GM12878 (cell line): ENCODE measurements at regions not wholly inside any gene's neighbourhood (a gene's known extent, or its start where the extent isn't known, plus 50 kb on each side); places are given as distances from the start of the nearest gene placed in this dataset.

Experiments used
- ATAC-seq: fragments of 200-7000 bp; cut with Tn5 transposase; 3 replicates; pipeline ENCODE4 v1.9.1; 2020; ENCODE audit warnings: mild to moderate bottlenecking, moderate library complexity
- BruUV-seq: library from RNA; stranded (reverse); fragments of 400-500 nt; replicated peaks from 2 replicates; lab custom pipeline; 2021; lab: Mats Ljungman, UMichigan
- CTCF ChIA-PET: fragments of 300-600 bp; sonication (Branson Sonifier 250); formaldehyde crosslinking; extraction: SDS; loops from one replicate; lab custom pipeline; 2021; ENCODE audit warnings: inconsistent platforms; lab: Yijun Ruan, JAX
- POLR2A ChIA-PET: fragments of 350-600 bp; formaldehyde crosslinking; extraction: SDS; loops from one replicate; lab custom pipeline; 2021; ENCODE audit warnings: inconsistent platforms; lab: Charles Lee
- RAD21 ChIA-PET: fragments of 300-600 bp; sonication (Branson Sonifier 250); formaldehyde crosslinking; loops from one replicate; lab custom pipeline; 2023; ENCODE audit warnings: antibody characterized with exemption; ENCODE audit not compliant: unreplicated experiment; lab: Charles Lee
- SMC1A ChIA-PET: fragments of 300-600 bp; sonication (Branson Sonifier 250); formaldehyde crosslinking; loops from one replicate; lab custom pipeline; 2023; ENCODE audit not compliant: unreplicated experiment, uncharacterized antibody; lab: Charles Lee
- DNase-seq: peaks from one replicate; pipeline ENCODE4 v3.0.0-alpha.2; 2011; ENCODE audit warnings: low read depth, low spot score
- FAIRE-seq: peaks from 3 replicates; lab custom pipeline; 2011; peaks lifted over from hg19 to GRCh38; lab: Jason Lieb, UNC
- H2AFZ ChIP-seq: 2 replicates; pipeline ENCODE4 v1.6.0; 2011; ENCODE audit warnings: low read depth, low read length, control low read depth; ENCODE audit not compliant: control insufficient read depth
- H3K27ac ChIP-seq: 2 replicates; pipeline ENCODE4 v1.5.1; 2011; ENCODE audit warnings: control low read depth; ENCODE audit not compliant: control insufficient read depth, insufficient read depth
- H3K27me3 ChIP-seq, 2 experiments: replicated peaks in 1 of 2; 2 replicates each; pipeline versions ENCODE4 v1.6.0 to v1.6.1; 2011; ENCODE audit warnings: low read length in 1 of 2; ENCODE audit not compliant: control insufficient read depth in 2 of 2, insufficient read depth in 2 of 2
- H3K36me3 ChIP-seq, 2 experiments: 2 replicates each; pipeline ENCODE4 v1.5.1; 2011; ENCODE audit warnings: low read length in 1 of 2; ENCODE audit not compliant: control insufficient read depth in 2 of 2, insufficient read depth in 2 of 2
- H3K4me1 ChIP-seq: 2 replicates; pipeline ENCODE4 v1.6.1; 2011; ENCODE audit warnings: mild to moderate bottlenecking, low read length, moderate library complexity, mixed read lengths; ENCODE audit not compliant: control insufficient read depth, insufficient read depth
- H3K4me2 ChIP-seq: 2 replicates; pipeline ENCODE4 v1.6.0; 2011; ENCODE audit warnings: control low read depth; ENCODE audit not compliant: control insufficient read depth, insufficient read depth
- H3K4me3 ChIP-seq: fragments of 200-600 bp; sonication (generic); 2 replicates; pipeline ENCODE4 v1.5.1; 2016
- H3K79me2 ChIP-seq: 2 replicates; pipeline ENCODE4 v1.6.0; 2011; ENCODE audit warnings: low read length; ENCODE audit not compliant: control insufficient read depth, insufficient read depth
- H3K9ac ChIP-seq: 2 replicates; pipeline ENCODE4 v1.8.0; 2011; ENCODE audit warnings: low read length, control low read depth, mixed read lengths; ENCODE audit not compliant: control insufficient read depth, insufficient read depth
- H3K9me3 ChIP-seq: replicated peaks from 3 replicates; pipeline ENCODE4 v1.5.1; 2011; ENCODE audit warnings: mild to moderate bottlenecking, low read length; ENCODE audit not compliant: control insufficient read depth, insufficient read depth
- H4K20me1 ChIP-seq: 2 replicates; pipeline ENCODE4 v1.6.0; 2011; ENCODE audit not compliant: control insufficient read depth, insufficient read depth
- ASH2L ChIP-seq: fragments of 300-600, 200-600 bp; sonication (generic); IDR thresholded peaks from 2 replicates; pipeline ENCODE4 v1.6.1; 2017; ENCODE audit warnings: low read depth, mild to moderate bottlenecking, borderline replicate concordance
- CHD1 ChIP-seq: IDR thresholded peaks from 2 replicates; pipeline ENCODE4 v1.6.1; 2012; ENCODE audit warnings: low read depth, low read length, improper control_type of control experiment
- HCFC1 ChIP-seq: fragments of 150-350 bp; IDR thresholded peaks from 2 replicates; pipeline ENCODE4 v1.6.1; 2014; ENCODE audit warnings: low read length
- KAT2A ChIP-seq: conservative IDR thresholded peaks from 2 replicates; pipeline ENCODE4 v1.6.1; 2011; ENCODE audit warnings: low read depth, low read length; ENCODE audit not compliant: control insufficient read depth
- KDM1A ChIP-seq: fragments of 200-600 bp; sonication (generic); IDR thresholded peaks from 2 replicates; pipeline ENCODE4 v1.6.1; 2016; ENCODE audit warnings: borderline replicate concordance
- RELA ChIP-seq: fragments of 450-650 bp; IDR thresholded peaks from 2 replicates; pipeline ENCODE4 v1.8.0; 2014; ENCODE audit warnings: borderline replicate concordance; ENCODE audit not compliant: partially characterized antibody
- RFX5 ChIP-seq: IDR thresholded peaks from 2 replicates; pipeline ENCODE4 v1.6.1; 2011; ENCODE audit warnings: low read depth, low read length, improper control_type of control experiment
- SRF ChIP-seq, 2 experiments: IDR thresholded peaks; 2 replicates each; pipeline ENCODE4 v1.6.1; 2011; ENCODE audit warnings: low read depth in 2 of 2, low read length in 2 of 2, mild to moderate bottlenecking in 1 of 2, moderate library complexity in 1 of 2
- ZNF274 ChIP-seq: IDR thresholded peaks from one replicate; pipeline ENCODE4 v1.8.0; 2011; ENCODE audit not compliant: insufficient read length, insufficient read depth
- WGBS: methylation state at CpG from one replicate; pipeline ENCODE4 v1.1.6; 2016; ENCODE audit warnings: low lambda C conversion rate; ENCODE audit not compliant: insufficient replicate concordance, insufficient coverage; ENCODE audit errors: missing lambda C conversion rate; 5-methylcytosine and 5-hydroxymethylcytosine counted together
- in situ Hi-C: fragments of 300-500 bp; cut with MboI; formaldehyde crosslinking; loops from 9 replicates; pipeline ENCODE4 v1.14.3; 2018; ENCODE audit warnings: mixed read lengths
- intact Hi-C: fragments of 100-400 bp; cut with micrococcal nuclease; formaldehyde crosslinking; loops from one replicate; pipeline ENCODE4 v1.14.2; 2022; ENCODE audit not compliant: unreplicated experiment
- TF ChIP-seq, protein P1 (sequence below): fragments of 450-650 bp; formaldehyde crosslinking; IDR thresholded peaks from 2 replicates; pipeline ENCODE4 v1.4.0; 2022; ENCODE audit warnings: mild to moderate bottlenecking, moderate library complexity
- TF ChIP-seq, protein P2 (sequence below): fragments of 450-650 bp; IDR thresholded peaks from 2 replicates; pipeline ENCODE4 v1.6.1; 2018; ENCODE audit warnings: borderline replicate concordance, mild to moderate bottlenecking; ENCODE audit not compliant: partially characterized antibody

DNA sequence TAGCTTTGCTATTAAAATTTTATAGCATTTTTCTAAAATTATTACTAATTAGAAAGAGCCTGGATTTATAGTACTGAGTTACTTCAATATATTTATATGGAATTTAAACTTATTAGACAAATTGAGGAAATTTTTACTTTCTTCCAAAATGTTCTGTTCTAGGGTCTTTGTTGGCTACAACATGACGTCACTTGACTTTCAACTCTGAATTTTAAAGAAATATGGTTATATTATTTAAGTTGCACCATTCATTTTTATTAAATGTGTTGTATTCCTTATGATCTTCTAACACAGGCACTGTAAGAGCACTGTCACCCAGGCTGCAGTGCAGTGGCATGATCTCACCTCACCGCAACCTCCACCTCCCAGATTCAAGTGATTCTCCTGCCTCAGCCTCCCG lies 119.4 kb upstream of the CYLC2 start (continued):
- no peak for TF ChIP-seq ASH2L
- TF ChIP-seq ZNF274, result no peak
- TF ChIP-seq KAT2A, result no peak
- no peak for TF ChIP-seq CHD1

DNA sequence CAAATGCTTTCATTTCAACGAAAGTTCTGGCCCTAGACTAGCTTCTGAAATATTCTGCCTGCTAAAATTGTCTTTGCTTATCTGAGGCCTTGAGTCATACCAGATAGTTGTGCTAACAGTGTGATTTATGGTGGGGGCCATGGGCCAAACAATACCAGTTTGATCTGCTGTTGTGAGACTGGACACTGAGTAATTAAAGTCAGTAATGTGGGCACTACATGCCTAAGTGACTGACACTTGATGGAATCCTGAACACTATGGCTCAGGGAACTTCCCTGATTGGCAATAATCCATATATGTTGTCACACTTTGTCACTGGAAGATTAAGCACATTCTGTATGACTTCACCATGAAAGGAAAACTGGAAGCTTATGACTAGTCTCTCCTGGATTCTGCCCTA lies 127.6 kb upstream of the CYLC2 start:
- no peaks in the 10 kb centered on the region for H3K79me2 ChIP-seq
- H2AFZ ChIP-seq, result no peak overlapping the region
- intact Hi-C loops (no loop called here), in situ Hi-C loops (no loop called here)
- TF ChIP-seq RELA (no peak), SRF (IDR thresholded peaks at IDR 0.05; ENCODE audit: low read depth in 2 of 2, low read length in 2 of 2) (no peak), KDM1A (no peak), HCFC1 (no peak), RFX5 (no peak)
- TF ChIP-seq, protein P1, sequence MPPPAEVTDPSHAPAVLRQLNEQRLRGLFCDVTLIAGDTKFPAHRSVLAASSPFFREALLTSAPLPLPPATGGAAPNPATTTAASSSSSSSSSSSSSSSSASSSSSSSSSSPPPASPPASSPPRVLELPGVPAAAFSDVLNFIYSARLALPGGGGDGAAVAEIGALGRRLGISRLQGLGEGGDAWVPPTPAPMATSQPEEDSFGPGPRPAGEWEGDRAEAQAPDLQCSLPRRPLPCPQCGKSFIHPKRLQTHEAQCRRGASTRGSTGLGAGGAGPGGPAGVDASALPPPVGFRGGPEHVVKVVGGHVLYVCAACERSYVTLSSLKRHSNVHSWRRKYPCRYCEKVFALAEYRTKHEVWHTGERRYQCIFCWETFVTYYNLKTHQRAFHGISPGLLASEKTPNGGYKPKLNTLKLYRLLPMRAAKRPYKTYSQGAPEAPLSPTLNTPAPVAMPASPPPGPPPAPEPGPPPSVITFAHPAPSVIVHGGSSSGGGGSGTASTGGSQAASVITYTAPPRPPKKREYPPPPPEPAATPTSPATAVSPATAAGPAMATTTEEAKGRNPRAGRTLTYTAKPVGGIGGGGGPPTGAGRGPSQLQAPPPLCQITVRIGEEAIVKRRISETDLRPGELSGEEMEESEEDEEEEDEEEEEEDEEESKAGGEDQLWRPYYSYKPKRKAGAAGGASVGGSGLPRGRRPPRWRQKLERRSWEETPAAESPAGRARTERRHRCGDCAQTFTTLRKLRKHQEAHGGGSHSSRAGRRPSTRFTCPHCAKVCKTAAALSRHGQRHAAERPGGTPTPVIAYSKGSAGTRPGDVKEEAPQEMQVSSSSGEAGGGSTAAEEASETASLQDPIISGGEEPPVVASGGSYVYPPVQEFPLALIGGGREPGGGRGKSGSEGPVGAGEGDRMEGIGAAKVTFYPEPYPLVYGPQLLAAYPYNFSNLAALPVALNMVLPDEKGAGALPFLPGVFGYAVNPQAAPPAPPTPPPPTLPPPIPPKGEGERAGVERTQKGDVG (CRISPR knock-in tag), result no peak
- TF ChIP-seq, protein P2, sequence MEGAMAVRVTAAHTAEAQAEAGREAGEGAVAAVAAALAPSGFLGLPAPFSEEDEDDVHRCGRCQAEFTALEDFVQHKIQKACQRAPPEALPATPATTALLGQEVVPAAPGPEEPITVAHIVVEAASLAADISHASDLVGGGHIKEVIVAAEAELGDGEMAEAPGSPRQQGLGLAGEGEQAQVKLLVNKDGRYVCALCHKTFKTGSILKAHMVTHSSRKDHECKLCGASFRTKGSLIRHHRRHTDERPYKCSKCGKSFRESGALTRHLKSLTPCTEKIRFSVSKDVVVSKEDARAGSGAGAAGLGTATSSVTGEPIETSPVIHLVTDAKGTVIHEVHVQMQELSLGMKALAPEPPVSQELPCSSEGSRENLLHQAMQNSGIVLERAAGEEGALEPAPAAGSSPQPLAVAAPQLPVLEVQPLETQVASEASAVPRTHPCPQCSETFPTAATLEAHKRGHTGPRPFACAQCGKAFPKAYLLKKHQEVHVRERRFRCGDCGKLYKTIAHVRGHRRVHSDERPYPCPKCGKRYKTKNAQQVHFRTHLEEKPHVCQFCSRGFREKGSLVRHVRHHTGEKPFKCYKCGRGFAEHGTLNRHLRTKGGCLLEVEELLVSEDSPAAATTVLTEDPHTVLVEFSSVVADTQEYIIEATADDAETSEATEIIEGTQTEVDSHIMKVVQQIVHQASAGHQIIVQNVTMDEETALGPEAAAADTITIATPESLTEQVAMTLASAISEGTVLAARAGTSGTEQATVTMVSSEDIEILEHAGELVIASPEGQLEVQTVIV, result no peak
- POLR2A ChIA-PET, result no interaction called here
- no peak for DNase-seq
- no TSS peak for BruUV-seq
- RAD21 ChIA-PET, result no interaction called here
- CTCF ChIA-PET, result no interaction called here
- H3K4me1 ChIP-seq, result no peaks in the 10 kb centered on the region
- FAIRE-seq, result no peak
- no peak for ATAC-seq
- H3K9ac ChIP-seq, result no peak overlapping the region
- no peak overlapping the region for H3K4me2 ChIP-seq
- no peaks in the 10 kb centered on the region for H3K36me3 ChIP-seq
- no peaks in the 10 kb centered on the region for H4K20me1 ChIP-seq
- 0% methylated on average over 1 of the region's 1 CpG for WGBS
- SMC1A ChIA-PET, result no interaction called here
- no peaks in the 10 kb centered on the region for H3K9me3 ChIP-seq
- no peak overlapping the region for H3K27ac ChIP-seq
- no peak overlapping the region for H3K4me3 ChIP-seq
- no peaks in the 10 kb centered on the region for H3K27me3 ChIP-seq
